ENCODE measurements at regions not wholly inside any gene's neighbourhood (a gene's known extent, or its start where the extent isn't known, plus 50 kb on each side); places are given as distances from the start of the nearest gene placed in this dataset.

GRCh38 chr5:82835488-82835887 lies 241.7 kb downstream of the TMEM167A start:
- TF ChIP-seq TAF1 (IDR thresholded peaks at IDR 0.05; ENCODE audit: low read depth, low read length): no peak
- TF ChIP-seq POLR2A (IDR thresholded peaks at IDR 0.05; ENCODE audit: low read depth, low read length): no peak
- TF ChIP-seq POLR2AphosphoS5 (IDR thresholded peaks at IDR 0.05; ENCODE audit: low read depth, low read length): no peak
- TF ChIP-seq POU2F2 (IDR thresholded peaks at IDR 0.05; ENCODE audit: low read depth, low read length): no peak
